ENCODE measurements at regions not wholly inside any gene's neighbourhood (a gene's known extent, or its start where the extent isn't known, plus 50 kb on each side); places are given as distances from the start of the nearest gene placed in this dataset.
A peak's percentile ranks its signal among the peaks of the same experiment; 100 is the strongest.
"Not testable (repeated sequence)": the region's sequence is repeated elsewhere in the genome, so short reads cannot be mapped to it uniquely, and the experiment has no call there.

DNA sequence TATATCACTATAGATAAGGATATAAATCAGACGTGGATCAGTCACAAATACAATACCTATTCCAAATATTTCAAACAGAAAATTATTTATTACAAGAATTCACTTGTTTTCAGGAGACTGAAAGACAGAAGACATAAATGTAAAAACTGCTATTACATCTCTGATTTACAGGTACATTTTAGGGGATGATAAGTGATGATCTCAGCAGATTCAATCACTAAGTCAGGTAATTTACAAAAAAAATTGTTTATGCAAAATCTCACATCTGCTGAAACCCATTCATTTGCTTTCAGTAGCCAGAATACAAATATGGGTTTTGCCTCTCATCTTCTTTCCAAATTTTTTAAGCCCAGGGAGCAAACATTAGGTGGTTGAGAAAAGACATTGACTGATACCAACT is 1648.4 kb upstream of the RAG2 start:
- no peak for DNase-seq

DNA sequence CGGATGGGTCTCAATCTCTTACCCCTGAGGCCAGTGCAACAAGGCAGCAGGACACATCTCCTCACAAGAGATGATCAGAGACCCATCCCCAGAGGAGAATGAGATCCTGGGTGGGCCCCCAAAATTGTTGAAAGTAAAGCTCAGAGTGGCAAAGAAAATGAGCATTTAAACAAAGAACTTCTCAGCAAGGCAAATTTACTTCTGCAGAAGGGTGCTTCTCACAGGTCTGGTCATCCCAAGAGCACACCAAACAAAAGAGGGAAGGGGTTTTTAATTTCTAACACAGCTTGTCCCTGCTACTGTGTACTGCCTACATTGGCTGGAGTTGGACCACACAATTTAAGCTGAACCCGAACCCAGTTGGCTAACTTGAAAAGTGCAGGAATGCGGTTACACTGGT is 1628.6 kb upstream of the RAG2 start:
- no peak for DNase-seq

DNA sequence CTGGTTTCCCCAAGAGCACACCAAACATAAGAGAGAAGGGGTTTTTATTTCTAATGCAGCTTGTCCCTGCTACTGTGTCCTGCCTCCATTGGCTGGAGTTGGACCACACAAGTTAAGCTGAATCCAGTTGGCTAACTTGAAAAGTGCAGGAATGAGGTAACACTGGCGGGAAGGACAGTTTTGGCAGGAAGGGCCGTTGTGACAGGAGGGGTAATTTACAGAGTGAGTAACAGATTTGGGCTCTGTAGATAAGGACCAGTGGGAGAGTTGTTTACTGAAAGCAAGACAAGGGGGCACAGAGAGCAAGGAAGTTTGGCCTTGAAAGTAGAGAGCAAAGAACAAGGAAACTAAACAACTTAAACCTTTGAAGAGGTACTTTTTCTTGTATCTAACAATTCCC is 1623.3 kb upstream of the RAG2 start:
- DNase-seq: no peak

DNA sequence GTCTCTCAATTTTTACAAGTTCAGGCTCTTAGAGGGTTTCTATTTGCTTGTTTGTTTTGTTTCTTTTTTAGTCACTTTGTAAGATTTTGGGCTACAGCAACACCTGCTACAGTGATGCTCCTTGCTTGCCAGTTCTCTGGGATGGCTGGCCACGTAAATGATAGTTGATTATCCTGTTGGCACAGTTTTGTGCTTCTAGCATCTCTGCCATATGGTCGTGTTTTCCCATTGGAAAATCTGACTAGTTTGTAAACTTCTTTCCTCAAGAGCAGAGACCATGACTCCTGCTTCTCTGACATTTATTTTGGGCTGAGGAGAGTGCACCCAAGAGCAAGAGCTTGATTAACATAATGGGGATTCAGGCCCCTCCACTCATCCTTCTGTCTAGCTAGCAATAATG is 1621.6 kb upstream of the RAG2 start:
- DNase-seq: no peak

DNA sequence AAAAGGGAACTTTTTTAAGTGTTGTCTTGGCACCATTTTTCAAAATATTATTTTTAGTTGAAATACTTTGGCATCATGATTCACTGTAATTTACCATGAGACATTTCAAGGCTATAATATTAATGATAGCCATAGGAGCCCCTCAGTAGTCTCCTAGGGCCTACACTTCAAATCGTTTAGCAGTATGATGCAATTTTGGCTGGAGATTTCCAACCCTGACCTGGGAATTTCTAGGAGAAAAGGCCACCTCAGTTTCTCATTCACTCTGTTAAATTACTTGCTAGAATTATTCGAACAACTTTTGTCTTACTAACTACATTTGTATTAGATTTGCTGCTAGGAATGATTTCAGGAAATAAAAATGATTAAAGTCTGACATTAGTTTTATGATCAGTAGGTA is 1610.9 kb upstream of the RAG2 start:
- no peak for DNase-seq

DNA sequence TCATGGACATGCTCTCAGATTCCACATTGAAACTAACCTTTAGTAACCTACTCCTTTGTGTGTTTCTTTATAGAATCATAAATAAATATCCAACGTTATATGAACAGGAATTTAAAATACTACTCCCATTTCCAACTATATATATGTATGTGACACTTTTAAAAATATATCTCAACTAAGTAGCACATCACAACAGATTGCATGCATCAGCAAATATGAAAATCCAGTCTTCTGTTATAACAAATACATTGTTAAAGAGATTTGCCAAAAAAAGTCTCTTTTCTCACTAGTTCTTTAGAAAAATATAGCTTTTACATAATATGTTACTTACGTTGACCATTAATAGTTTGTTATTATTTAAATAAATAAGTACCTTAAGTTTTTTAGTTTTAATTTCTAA is 1608.6 kb upstream of the RAG2 start:
- no peak for DNase-seq

DNA sequence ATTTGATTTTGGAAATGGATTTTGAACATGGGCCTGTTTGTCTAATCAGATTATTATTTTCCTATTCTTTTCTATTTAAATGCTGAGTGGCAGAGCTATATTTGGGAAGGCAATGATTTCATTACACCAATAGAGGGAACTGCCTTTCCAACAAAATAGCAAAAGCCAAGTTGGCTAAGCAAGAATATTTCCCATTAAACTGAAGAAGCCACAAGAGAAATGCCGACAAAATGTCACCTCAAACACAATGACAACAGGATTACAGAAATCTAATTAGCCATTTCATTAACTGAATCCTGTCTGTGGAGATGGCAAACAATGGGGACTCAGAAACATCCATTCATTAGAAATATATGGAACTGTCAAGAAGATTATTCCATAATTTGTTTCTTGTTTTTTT is 1593.1 kb upstream of the RAG2 start:
- no peak for DNase-seq

DNA sequence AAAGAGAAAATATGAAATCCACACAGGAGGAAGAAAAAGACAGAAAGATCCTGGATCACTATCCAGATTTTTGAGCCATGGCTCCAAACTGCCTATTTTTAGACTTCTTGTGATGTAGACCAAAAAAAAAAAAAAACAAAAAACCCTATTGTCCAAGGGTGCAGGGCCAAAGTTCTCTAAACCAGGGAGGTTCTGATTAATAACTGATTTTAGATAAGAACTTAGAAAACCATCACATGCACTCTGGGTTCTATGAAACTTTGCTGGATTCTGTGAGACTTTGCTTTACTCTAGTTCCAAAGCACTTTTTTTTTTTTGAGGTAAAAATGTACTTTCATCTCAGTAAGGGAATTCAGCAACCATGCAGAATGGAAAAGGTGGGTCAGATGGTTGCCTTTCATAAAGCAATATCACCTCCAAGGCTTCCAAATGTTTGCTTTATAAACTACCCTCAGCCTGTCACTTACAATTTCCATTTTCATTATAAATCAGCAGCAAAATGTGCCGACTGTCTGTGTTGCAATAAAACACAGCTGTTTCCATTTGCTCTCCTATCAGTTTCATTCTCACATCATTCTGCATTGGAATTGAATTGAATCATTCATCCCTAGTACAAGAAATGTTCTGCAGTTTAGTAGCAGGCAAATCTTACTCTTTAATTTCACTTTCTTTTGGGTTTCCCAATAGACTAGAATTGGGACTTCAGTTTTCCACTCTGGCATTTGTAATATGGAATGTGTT is 1584.3 kb upstream of the RAG2 start:
- DNase-seq: no peak

DNA sequence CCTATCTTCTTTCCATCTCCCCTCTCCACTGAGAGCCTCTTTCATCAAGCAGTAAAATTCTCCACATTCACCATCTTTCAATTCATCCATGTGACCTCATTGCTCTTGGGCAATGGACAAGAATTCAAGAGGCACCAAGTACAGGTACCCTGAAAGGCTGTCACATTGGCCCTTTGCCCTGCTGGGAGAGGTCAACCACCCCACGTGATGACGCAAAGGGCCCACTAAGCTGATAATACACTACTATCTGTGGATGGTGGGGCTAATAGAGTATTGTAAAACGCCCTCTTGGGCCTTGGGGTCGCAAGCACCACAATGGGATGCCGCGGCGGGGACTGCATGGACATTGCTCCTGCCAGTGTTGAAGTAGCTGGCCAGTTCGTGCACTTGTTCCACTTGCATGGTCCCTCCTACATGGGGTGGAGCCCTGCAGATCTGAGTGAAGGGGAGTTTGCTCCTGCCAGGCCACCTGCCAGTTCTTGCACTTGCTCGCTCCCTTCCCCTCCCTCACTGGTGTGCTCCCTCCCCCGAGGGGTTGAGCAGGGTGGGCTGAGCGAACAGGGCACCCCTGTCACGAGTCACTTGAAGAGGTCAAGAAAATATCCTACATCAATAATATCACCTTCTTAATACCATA is 1578.8 kb upstream of the RAG2 start:
- no peak for DNase-seq

DNA sequence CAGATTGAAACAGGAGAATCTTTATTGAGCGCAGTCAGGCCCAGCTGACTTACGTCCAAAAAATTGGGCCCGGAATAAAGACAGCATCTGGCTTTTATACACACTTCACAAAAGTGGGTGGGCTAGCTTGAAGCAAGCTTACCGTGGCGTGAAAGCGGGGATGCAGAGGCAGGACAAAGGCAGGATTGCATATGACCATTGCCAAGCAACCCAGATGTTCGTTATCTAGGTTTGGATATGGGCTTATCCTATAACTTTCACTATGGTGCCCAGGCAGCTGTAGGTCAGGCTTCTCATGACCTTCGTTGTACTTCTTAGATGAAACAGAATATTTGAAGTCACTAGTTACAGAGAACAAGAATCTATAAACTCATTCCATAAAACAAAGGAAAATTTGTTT is 1575.6 kb upstream of the RAG2 start:
- DNase-seq: no peak

DNA sequence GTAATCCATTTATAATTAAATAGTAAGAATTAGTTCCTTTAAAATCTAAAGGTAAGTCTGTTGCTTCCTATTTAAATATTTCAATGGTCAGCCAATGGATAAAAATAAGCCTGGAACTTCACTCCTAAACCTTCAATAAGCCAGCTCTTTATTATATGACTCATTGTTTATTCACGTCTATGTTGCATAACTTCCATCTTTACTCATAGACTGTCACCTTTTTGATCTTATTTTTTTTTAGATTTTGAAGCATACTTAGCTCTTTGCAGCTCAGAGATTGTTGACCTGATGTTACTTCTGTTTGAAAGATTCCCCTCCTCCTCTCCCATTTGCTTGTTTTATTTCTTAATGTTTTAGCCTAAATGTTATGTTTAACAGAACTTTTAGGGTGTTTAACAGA is 1571.2 kb upstream of the RAG2 start:
- DNase-seq: peak; percentile 65

DNA sequence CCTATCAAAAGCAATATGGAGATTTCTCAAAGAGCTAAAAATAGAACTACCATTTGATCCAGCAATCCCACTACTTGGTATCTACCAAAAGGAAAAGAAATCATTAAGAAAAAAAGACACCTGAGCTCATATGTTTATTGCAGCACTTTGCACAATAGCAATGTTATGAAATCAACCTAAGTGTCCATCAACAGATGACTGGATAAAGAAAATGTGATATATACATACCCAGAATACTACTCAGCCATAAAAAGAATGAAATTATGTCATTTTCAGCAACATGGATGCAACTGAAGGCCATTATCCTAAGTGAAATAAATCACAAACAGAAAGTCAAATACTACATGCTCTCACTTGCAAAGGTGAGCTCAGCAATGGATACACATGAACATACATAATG is 1565.5 kb upstream of the RAG2 start:
- no peak for DNase-seq

DNA sequence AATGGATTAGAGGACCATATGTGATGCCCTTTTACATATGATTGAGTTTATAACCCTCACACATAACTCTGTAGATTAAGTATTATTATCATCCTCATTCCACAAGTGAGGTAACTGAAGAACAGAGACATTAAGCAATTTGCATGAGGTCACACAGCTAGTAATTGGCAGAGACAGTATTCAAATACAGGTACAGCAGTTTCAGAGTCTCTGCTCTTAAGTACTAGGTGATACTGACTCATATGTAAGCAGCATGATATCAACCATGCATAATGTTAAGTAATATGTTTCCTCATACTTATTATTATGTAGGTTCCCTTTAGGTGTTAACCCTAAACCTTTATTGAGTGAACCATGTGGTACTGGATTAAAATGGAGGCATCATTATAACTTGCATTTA is 1562.4 kb upstream of the RAG2 start:
- no peak for DNase-seq

DNA sequence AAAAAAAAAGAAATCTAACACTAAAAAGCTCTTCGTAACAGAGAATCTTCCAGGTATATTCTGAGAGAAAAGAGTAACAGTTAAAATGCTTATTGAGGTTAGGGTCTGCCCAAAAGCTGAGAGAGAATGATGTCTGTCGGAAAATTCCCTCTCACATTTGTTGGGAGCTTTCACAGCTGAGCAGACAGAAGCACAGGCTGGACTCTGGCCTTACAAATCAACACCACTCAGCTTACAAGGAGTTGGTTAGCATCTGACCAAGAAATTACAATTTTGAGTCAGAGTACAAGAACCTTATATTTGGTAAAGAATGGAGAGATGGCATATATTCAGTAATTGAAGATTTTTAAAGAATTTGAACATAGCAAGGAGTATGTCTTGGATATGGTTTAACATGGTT is 1561.0 kb upstream of the RAG2 start:
- no peak for DNase-seq

DNA sequence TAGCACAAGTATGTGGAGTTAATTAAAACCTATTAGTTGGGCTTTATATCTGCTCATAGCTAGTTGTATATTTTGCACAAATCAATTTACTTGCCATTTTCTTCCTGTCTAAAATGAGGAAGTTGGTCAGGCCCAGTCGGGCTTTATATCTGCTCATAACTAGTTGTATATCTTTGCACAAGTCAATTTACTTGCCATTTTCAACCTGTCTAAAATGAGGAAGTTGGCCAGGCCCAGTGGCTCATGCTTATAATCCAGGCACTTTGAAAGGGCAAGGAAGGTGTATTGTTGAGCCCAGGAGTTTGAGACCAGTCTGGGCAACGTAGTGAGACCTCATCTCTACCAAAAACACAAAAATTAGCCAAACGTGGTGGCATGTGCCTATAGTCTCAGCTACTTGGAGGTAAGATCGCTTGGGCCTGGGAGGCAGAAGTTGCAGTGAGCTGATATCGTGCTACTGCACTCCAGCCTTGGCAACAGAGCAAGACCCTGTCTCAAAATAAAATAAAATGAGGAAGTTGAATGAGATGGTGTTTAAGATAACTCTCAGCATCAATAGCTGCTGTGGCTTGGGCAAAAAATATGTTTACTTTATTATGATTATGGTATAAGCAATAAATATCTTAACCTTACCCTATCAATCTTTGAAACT is 1558.6 kb upstream of the RAG2 start:
- DNase-seq: no peak

DNA sequence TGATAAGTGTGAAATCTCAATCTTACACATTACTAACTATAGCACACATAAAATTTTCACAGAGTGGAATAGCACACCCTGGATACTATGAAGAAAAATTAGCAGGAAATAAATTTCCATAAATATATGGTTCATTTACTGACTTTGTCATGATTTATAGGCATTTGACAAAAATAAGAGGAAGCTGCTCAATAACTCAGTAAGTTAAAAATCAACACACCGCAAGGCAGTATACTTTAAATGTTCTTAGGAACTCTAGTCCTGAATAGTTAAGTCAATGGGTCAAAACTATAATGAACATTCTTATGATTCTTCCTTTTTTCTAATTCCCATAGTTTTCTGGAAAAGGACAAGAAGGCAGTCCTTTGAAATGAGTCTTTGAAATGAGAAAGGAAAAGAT is 1557.8 kb upstream of the RAG2 start:
- no peak for DNase-seq

DNA sequence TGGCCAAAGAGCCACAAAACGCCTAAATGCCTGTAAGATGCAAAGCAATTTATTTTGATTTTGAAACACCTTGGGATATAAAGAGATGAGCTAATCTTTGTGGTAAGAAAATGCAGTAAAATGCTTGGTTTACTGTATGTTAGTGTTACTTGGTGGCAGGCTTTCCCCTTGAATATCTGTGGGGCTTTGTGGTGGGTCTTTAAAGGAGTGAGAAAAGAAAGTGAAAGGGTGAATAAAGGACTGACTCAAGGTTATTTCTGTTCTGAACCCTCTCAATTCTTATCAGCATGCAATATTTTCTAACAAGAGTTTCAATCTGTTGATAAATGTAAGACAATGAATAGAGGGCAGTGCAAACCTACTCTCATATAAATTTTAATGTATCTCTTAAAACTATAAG is 1555.9 kb upstream of the RAG2 start:
- DNase-seq: no peak

DNA sequence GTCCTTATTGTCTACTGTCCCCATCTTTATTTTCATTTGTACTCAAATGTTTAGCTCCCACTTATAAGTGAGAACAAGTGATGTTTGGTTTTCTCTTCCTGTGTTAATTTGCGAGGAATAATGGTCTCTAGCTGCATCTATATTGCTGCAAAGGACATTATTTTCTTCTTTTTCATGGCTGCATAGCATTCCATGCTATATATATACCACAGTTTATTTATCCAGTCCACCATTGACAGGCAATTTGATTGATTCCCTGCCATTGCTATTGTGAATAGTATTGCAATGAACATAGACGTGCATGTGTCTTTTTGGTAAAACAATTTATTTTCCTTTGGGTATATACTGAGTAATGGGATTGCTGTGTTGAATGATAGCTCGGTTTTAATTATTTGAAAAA is 1545.8 kb upstream of the RAG2 start:
- no peak for DNase-seq

DNA sequence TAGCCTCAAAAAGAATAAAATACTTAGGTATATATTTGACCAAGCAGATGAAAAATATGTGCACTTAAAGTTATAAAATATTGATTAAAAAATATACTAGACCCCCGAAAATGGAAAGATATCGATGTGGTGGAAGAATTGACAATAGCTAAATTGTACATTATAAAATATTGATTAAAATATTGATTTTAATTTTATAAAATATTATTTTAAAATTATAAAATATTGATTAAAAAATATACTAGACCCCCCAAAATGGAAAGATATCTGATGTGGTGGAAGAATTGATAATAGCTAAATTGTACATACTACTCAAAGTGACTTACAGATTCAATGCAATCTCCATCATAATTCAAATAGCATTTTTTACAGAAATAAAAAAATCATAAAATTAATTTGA is 1540.9 kb upstream of the RAG2 start:
- no peak for DNase-seq

DNA sequence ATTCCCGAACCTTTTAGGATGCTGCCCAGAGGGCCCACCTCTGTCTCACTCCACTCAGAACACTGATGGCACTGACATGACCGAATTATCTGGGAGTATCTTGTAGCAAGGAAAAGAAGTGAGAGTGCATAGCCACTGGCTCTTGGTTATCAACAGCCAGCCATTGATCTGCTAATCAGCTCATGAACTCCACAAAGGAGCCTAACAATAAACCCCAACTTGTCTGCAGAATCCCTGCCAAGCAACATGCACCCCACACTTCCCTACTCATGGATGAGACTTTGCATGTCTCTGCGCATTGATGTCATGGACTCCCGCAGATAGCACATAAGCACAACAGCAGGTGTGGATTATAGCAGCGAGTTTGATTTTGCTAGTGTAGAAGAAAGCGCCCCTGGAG is 1538.9 kb upstream of the RAG2 start:
- DNase-seq: no peak

DNA sequence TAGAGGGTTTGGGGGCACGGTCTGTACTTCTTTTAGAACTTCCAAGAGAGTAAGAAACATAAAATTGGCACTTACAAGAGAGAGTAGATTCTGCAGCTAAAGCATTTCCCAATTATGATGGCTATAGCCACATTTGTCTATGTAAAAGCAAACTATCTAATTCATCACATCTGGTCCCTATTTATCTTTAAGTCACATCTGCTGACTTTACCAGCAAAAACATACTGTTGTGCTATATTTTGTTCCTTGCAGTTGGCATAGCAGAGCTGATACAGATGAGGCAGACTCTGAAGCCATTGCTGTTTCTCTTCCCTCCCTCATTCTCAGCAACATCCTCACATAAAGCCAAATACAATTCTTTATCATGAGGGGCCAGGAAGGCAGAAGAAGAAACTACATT is 1533.5 kb upstream of the RAG2 start:
- no peak for DNase-seq

DNA sequence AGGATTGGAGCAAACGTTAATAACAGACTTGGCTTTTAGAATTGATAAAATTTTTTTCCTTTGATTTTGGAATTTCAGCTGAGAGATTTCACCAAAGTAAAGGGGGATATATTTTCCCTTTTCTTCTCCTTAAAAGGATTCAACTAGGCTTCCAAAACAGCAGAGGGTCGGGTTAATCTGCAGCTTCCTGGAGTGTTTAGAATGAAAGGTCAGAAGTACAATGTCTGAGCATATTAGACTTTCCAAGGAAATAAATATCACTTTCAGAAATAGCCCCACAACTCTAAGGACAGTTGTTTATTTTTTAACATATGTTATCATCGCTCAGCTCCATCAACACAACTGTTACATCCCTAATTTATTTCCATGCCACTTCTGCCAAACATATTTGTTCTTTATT is 1532.9 kb upstream of the RAG2 start:
- DNase-seq: no peak

DNA sequence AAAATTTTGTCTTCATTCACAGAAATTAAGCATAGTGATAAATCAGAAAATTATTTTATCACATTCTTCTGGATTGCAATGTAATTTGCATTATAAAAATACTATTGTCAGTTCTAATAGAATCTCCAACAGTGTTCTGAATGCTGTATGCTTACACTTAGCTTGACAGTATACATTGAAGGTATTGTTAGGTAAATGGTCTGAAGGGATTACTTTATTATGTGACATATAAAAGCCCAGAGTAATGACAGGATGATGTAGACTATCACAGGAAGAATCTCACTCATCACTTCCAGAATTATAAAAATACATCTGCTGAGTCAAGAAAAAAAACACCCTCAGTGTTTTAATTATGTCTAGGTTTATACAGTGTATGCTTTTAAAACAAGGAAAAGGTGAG is 1532.5 kb upstream of the RAG2 start:
- DNase-seq: no peak

DNA sequence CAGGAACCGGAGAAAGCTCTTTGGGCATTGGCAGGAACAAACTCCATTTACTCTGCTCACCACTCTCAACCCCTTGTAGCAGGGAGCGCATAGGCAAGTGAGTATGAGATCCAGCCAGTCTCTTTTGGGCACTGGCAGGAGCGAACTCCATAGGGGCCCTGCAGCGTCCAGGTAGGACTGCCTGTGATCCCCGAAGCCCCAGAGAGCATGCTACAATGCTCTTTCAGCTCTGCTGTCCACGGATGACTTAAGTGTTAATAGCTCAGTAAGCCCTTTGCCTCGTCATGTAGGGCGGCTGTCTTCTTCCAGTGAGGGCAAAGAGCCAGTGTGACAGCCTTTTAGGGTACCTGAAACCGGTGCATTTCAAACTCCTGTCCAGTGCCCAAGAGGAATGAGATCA is 1525.6 kb upstream of the RAG2 start:
- no peak for DNase-seq

DNA sequence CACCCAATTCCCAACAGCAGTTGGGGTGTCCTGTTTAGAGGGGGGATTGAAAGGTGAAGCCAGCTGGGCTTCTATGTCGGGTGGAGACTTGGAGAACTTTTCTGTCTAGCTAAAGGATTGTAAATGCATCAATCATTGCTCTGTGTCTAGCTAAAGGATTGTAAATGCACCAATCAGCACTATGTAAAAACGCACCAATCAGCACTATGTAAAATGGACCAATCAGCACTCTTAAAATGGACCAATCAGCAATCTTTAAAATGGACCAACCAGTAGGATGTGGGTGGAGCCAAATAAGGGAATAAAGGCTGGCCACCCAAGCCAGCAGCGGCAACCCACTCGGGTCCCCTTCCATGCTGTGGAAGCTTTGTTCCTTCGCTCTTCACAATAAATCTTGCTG is 1518.6 kb upstream of the RAG2 start:
- DNase-seq: not testable (repeated sequence)
